Esophagus muscularis mucosa (tissue), 4 donors: ENCODE measurements at regions not wholly inside any gene's neighbourhood (a gene's known extent, or its start where the extent isn't known, plus 50 kb on each side); places are given as distances from the start of the nearest gene placed in this dataset.

ENCODE experiments used
- DNase-seq: peaks from one replicate; pipeline ENCODE4 v3.0.0-alpha.2; 2017; ENCODE audit errors: extremely low spot score
- H3K27ac ChIP-seq, 4 donors: fragments of 200-600 bp; sonication (generic); replicated peaks in 1 of 4; 1 replicate in 3 of 4; 2 replicates in 1 of 4; pipeline ENCODE4 v1.5.1; 2016 to 2019; ENCODE audit warnings: mild to moderate bottlenecking in 1 of 4
- H3K27me3 ChIP-seq, 4 donors: fragments of 200-600 bp; sonication (generic); one replicate each; pipeline versions ENCODE4 v1.5.1 to v1.6.0; 2016 to 2019
- H3K36me3 ChIP-seq, 4 donors: fragments of 200-600 bp; sonication (generic); one replicate each; pipeline ENCODE4 v1.5.1; 2016 to 2019
- H3K4me1 ChIP-seq, 4 donors: fragments of 200-600 bp; sonication (generic); one replicate each; pipeline ENCODE4 v1.5.1; 2016 to 2019
- H3K4me3 ChIP-seq, 4 donors: fragments of 200-600 bp; sonication (generic); 1 replicate in 2 of 4; 2 replicates in 2 of 4; pipeline ENCODE4 v1.5.1; 2016 to 2019; ENCODE audit warnings: mild to moderate bottlenecking in 4 of 4, moderate library complexity in 1 of 4
- H3K9me3 ChIP-seq, 4 donors: fragments of 200-600 bp; sonication (generic); 1 replicate in 3 of 4; 2 replicates in 1 of 4; pipeline ENCODE4 v1.5.1; 2016 to 2019
- EP300 ChIP-seq: sonication (generic); formaldehyde crosslinking; IDR thresholded peaks from one replicate; pipeline ENCODE4 v1.6.1; 2017; ENCODE audit warnings: antibody characterized with exemption
- POLR2A ChIP-seq: fragments of 450-650 bp; IDR thresholded peaks from one replicate; pipeline ENCODE4 v1.6.1; 2017; ENCODE audit warnings: antibody characterized with exemption, moderate library complexity, mild to moderate bottlenecking, low read depth
- POLR2AphosphoS5 ChIP-seq, 2 donors: sonication (generic); formaldehyde crosslinking; IDR thresholded peaks; one replicate each; pipeline ENCODE4 v1.6.1; 2017; ENCODE audit warnings: antibody characterized with exemption in 2 of 2
- WGBS: methylation state at CpG from one replicate; pipeline ENCODE4 v1.1.5; 2018; 5-methylcytosine and 5-hydroxymethylcytosine counted together
- intact Hi-C: fragments of 100-400 bp; cut with DNase I; formaldehyde crosslinking; loops from one replicate; pipeline ENCODE4 v1.15.1; 2023
- TF ChIP-seq, protein P1 (sequence below), 3 experiments: fragments of 200-600 bp in 2 of 3; fragments of 450-650 bp in 1 of 3; sonication (generic) in 2 of 3; IDR thresholded peaks; one replicate each; pipeline ENCODE4 v1.5.1; 2017 to 2019; ENCODE audit warnings: antibody characterized with exemption in 3 of 3, mild to moderate bottlenecking in 2 of 3, moderate library complexity in 1 of 3

DNA sequence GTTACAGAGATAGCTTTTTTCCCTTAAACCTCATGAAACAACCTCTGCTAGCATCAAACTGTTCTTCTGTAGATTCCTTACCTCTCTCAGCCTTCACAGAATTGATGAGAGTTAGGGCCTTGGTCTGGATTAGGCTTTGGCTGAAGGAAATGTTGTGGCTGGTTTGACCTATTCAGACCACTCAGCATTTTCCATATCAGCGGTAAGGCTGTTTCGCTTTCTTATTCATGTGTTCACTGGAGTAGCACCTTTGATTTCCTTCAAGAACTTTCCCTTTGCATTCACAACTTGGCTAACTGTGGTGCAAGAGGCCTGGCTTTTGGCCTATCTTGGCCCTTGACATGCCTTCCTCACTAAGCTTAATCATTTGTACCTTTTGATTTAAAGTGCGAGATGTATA is 50.7 kb upstream of the NRXN3 start:
- H3K4me1 ChIP-seq = no peaks in the 10 kb centered on the region
- no peak for DNase-seq
- intact Hi-C loops = no loop called here
- H3K9me3 ChIP-seq = peaks cover 0 to 10% (median 4%) of the 10 kb centered on the region in 4 donors
- no peaks in the 10 kb centered on the region for H3K36me3 ChIP-seq
- WGBS = 97% methylated on average over 3 of the region's 3 CpGs
- TF ChIP-seq EP300 = no peak
- no peak for TF ChIP-seq POLR2AphosphoS5 (IDR thresholded peaks at IDR 0.05)
- no peak for TF ChIP-seq POLR2A
- TF ChIP-seq, protein P1, sequence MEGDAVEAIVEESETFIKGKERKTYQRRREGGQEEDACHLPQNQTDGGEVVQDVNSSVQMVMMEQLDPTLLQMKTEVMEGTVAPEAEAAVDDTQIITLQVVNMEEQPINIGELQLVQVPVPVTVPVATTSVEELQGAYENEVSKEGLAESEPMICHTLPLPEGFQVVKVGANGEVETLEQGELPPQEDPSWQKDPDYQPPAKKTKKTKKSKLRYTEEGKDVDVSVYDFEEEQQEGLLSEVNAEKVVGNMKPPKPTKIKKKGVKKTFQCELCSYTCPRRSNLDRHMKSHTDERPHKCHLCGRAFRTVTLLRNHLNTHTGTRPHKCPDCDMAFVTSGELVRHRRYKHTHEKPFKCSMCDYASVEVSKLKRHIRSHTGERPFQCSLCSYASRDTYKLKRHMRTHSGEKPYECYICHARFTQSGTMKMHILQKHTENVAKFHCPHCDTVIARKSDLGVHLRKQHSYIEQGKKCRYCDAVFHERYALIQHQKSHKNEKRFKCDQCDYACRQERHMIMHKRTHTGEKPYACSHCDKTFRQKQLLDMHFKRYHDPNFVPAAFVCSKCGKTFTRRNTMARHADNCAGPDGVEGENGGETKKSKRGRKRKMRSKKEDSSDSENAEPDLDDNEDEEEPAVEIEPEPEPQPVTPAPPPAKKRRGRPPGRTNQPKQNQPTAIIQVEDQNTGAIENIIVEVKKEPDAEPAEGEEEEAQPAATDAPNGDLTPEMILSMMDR (IDR thresholded peaks at IDR 0.05) = no peak
- no peaks in the 10 kb centered on the region for H3K27me3 ChIP-seq
- H3K4me3 ChIP-seq = no peak overlapping the region
- no peak overlapping the region for H3K27ac ChIP-seq
